ENCODE measurements at regions not wholly inside any gene's neighbourhood (a gene's known extent, or its start where the extent isn't known, plus 50 kb on each side); places are given as distances from the start of the nearest gene placed in this dataset.

DNA sequence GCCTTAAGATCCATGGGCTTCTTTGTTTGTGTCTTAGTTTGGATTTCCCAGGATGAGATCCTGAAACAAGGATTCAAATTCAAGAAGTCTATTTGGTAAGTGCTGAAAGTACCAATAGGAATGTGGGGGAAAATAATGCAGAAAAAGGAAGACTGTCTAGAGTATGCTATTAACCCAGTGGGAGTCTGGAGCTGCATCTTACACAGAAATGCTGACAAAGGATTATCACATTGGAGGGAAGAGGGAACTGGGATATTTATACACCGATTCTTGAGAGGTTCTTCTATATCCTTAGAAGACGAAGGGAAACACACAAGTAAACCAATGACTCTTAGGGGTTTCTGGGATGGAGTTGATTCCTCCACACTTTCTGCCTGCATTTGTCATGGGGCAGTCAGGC, 294.8 kb upstream of the FIGN start:
- no peak for DNase-seq (ENCODE audit: low read depth in 2 of 3, low spot score in 1 of 3)

DNA sequence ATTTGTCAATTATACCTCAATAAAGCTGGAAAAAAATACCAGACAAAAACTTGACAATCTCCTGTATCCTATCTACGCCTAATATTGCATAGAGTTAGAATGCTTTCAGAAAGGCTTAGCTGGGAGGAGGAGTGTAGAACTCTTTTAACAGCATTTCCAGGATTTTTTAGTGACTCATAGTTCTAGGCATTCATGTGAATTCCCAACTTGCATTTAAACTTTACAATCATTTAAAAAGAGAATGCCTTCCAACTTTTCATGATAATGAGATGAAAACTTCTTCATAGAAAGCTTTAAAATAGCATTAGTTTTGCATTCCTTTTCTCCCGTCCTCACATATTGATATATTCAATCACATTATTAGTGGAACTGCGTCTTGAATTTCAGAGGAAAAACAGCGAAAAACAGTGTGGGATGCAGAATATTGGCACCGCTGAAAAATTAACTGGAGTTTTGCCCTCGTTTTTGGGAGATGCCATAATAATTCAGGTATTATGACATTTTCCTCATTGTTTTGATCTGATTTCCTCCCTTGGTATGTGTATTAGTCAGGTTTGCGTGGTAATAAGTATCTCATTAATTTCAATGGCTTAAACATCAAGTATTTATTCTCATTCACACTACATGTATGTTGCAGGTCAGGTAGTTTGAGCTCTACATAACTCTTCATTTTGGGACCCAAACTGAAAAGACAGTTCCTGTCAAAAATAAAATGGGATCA, 293.2 kb upstream of the FIGN start:
- DNase-seq (ENCODE audit: low read depth in 2 of 3, low spot score in 1 of 3), result no peak

DNA sequence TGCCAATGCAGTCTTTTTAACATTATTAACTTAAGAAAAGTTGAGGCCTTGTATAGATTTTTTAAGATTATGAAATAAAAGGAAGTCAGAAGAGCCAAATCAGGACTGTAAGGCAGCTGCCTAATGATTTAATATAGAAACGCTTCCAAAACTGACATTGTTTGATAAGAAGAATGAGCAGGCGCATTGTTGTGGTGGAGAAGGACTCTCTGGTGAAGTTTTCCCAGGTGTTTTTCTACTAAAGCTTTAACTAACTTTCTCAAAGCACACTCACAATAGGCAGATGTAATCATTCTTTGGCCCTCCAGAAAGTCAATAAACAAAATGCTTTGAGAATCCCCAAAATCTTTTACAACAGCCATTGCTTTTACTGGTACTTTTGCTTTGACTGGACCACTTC, 288.6 kb upstream of the FIGN start:
- no peak for DNase-seq (ENCODE audit: low read depth in 2 of 3, low spot score in 1 of 3)

DNA sequence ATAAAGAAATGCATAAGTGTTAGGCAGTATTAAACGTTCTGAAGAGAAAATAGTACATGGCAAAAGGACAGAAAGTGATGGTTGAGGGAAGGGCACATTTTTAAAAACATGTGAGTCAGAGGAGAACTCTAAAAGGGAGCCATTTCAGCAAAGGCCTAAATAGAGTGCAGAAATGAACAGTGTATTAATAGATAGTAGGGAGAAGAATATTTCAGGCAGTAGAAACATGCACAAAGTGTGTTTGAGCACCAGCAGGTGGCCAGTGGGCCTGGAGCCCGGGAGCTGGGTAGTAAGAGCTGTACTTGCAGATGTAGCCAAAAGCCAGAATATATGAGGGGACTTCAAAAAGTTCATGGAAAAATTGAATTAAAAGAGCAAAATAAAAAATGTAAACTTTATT, 288.1 kb upstream of the FIGN start:
- DNase-seq (ENCODE audit: low read depth in 2 of 3, low spot score in 1 of 3), result no peak

DNA sequence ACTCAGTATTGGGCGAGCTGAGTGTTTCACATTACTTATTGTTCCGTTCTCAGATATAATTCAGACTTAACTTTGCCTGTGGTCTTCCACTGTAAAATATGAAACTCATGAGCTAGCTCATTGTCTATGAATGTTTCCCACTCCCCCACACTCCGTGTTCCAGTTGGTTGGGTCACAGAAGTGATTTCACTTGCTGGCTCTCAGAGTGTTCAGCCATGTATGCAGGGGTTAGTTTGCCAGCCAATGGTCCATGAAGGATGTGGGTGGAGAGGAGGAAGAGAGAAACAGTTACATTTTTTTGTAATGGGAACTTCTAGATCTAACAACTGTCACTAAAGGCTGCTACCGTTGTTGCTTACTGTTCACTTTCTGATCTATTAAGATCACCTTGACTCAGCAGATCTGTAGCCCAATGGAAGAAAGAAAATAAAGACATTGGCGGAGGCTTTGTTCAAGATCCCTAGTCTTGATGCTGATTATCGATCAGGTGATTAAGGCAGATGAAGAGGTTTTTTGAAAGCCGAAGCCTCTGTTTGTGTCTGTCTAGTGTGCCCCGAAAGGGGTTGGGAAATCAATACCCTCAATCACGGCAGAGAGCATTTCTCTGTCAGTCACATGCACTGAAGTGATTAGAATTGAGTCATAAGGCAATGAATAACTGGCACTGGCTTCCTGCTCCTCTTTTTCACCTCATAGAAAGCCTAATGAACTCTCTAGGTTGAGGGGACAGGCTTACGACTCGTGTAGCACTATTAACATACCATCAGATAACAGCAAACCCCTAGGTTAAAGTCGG, 279.7 kb upstream of the FIGN start:
- DNase-seq (ENCODE audit: low read depth in 2 of 3, low spot score in 1 of 3), result no peak

DNA sequence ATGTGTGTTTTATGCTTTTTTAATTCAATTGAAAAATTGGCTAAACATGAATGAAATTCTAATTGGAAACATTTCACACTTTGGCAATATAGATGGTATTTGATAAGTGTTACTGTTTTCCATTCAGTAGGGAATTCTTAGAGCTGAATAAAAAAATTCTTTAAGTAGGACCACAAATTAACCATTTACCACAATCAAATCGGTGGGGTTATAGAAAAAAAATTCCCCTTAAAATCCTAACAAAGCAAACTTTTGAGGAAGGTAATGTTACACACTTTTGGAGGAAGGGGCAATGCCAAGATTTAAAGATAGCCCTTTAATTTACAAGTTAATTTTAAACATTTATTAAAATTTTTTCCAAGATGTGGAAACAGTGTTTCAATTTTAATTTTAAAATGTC, 279.0 kb upstream of the FIGN start:
- DNase-seq (ENCODE audit: low read depth in 2 of 3, low spot score in 1 of 3), result no peak

DNA sequence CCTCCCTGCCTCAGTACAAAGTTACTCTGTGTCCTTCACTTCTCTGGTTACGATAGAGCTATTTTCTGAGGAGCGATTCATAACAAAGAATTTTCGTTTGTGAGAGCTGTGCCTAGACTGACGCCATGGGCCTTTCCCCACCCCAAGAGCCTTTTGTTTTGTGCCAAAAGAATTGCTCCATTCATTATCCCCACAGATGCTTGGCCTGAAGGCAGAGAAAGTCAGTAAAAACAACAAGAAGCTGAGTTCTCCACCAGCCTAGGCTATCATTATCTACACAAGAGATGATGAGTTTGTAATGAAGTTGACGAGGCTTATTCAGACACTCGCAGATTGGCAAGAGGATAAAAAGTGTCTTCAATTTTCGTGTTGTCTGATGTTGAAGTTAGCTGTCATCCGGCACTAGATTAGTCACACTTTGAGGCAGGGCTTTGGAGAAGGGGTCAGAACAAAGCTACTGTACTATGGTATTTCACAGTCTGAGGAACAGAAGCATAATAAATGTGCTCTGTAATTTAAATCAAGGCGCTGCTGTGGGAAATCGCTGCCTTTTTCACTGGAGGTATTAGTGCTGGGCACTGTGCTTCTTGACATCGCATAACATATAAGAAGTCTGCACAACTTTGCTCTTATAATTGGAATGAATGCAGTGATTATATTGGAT, 278.4 kb upstream of the FIGN start:
- DNase-seq (ENCODE audit: low read depth in 2 of 3, low spot score in 1 of 3), result no peak

DNA sequence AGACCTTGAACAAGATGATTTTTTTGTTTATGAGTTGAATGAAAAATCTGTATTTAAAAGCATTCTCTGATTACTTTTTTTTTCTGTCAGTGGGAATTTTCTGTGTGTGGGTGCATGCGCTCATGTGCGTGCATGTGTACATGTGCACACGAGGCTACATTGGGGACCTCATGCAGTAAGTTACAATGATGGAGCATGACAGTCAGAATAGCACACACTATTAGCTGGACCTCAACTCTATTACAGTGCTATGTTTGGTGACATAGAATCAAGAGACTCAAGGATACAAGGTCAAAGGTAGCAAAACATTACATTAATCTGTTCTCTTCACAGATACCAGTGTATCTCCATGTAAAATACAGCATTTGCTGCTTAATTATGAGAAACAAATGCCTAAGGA, 276.8 kb upstream of the FIGN start:
- no peak for DNase-seq (ENCODE audit: low read depth in 2 of 3, low spot score in 1 of 3)

DNA sequence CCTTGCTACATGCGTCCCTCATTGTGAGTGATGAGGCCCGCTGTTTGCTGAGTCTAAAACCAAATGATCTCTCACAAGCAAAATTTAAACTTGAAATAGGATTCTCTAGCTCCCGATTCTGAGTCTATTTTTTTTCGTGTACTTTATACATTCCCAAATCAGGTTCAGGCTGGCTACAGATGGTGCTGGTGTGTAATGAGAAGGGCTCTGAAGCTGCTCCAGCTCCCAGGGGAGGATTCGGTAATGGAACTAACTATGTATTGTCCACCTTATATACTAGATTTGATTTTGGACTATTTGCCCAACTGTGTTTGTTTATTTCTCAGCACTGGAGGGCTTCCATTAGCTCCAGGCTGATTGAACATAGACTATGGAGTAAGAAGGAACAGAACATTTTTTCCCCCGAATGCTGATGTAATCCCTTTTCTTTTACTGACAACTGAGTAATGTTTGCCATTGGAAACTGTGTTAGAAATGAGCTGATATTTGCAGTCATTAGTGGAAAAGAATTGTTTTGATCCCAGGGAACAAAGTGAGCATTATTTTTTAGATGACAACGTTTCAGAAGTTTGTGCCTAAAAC, 274.0 kb upstream of the FIGN start:
- DNase-seq (ENCODE audit: low read depth in 2 of 3, low spot score in 1 of 3), result no peak

DNA sequence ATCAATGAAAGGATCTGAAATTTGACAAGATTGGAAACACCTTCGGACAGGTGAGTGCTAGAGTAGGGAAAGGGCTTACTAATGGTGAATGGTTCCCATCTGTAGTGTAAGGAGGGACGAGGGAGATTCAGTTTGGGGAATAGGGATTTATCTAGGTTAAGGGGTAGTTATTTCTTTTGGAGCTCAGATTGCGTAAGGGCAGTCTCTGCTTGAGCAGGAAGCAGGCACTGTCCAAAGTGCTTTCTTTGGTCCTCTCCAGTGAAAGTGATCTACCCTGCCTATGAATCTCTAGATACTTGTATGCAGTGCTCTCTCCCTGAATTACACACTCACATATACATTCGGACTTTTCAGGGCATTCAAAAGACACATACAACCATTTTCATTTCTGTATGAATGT, 272.9 kb upstream of the FIGN start:
- no peak for DNase-seq (ENCODE audit: low read depth in 2 of 3, low spot score in 1 of 3)

DNA sequence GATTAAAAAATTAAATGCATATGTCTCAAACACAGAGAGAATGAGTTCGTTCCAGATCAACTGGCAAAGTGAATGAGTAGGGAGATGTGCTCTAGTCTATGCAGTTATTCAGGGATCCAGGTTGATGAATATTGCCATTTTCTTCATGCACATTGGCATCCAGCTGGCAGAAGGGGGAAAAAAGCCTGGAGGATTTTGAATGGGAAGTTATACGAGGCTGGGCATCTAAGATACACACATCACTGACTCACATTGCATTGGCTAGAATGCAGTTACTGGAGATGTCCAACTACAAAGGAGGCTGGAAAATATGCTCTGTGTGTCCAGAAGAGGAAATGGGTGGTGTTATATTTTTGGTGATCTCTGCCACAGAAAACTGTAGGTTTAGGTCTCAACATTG, 270.9 kb upstream of the FIGN start:
- no peak for DNase-seq (ENCODE audit: low read depth in 2 of 3, low spot score in 1 of 3)

DNA sequence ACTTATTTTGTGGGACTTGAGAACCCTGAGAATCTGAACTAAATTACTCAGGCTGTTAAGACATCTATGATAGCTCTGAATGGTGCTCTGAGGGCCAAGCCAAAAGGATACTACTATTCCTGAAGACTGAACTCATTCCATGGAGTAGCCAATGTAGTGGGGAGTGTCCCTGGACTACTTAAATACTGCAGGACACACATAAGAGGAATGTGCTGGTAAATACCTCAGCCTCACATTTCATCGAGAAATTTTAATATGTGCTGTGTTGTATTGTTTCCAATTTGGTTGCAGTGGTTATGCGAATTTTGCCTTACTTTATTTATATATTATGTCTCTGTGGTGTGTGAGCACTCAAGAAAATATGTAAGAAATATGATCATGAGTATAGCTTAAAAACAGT, 264.4 kb upstream of the FIGN start:
- DNase-seq (ENCODE audit: low read depth in 2 of 3, low spot score in 1 of 3), result no peak

DNA sequence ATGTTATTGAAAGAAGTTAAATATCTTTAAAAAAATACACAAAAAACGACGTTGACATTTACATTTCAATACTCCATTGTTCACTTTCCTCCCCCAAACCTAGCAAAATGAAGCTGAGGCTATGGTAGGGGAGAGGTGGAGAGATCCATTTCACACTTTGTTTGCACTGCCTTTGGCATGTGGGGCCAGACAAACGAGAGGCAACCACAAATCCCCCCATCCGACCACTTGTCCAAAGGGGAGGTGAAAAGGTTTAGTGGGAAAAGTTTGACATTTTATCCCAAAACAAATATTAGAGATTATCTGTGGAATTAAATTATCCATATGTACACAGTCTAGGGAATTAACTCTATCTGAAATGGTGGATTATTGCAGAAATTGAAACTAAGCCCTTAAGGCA, 261.7 kb upstream of the FIGN start:
- DNase-seq (ENCODE audit: low read depth in 2 of 3, low spot score in 1 of 3), result no peak

DNA sequence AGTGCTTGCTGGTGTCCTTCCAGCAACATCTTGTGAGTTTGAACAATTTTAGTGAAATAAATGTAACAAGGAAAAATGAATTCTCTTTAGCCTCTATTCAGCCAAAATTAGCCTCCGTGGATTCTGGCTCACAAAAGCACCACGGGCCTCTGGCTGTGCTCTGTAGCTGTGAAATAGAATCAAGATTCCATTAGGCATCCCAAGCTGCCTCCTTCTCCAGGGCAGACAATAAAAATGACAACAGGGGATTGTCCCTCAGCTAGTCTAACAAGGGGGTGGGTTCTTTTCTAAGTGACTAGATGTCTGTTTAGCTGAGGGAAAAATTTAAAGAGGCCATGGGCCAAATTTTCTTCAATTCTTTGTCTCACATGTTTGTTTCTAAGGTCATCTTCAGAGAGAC, 254.7 kb upstream of the FIGN start:
- no peak for DNase-seq (ENCODE audit: low read depth in 2 of 3, low spot score in 1 of 3)

DNA sequence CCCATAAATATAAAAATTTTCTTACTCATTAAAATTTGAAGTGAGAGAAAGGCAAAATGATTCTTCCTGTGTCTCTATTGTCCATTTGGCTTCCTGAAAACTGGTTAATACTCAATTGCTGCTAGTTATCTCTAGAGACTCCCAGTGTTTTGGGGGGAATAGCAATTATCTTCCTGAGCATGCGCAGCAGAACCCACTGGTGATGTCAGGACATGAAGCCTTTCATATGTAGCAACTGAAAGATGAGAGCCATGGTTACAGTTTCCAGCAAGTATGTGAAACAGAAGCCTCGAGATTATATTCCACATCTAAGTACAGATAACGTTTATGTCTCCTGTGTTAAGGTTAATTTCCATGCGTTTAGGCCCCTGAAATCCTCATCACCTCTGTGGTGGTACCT, 254.3 kb upstream of the FIGN start:
- no peak for DNase-seq (ENCODE audit: low read depth in 2 of 3, low spot score in 1 of 3)

DNA sequence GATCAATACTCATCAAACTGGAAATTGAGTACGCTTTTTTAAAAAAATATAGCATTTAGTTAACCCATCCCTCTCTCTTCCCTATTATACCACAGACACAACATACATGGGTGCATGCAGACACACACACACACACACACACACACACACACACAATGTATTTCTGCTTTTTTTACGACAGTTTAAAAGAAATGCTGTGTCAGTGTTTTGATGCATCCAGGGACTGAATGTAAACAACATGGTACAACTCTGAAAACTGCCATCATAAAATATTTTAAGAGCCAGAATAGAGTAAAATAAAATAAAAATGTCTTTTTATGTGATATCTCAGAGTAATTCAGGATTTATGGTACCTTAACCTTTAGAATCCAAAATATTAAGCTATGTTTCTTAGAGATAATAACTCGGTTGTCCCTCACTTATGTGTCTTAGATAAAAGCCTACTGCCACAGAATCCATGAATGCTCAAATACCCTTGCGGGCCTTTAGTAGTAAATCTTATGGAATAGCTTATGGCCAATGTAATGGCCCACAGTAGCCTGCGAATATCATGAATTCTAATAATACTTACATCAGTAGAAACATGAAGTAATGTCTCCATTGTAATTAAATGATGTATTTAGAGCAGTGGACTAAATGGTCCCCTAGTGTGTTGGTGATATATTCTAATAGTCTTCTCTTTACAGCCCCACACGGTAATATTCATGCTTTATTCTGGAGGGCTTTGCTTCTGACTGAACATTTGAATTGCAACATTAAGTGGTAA, 251.6 kb upstream of the FIGN start:
- no peak for DNase-seq (ENCODE audit: low read depth in 2 of 3, low spot score in 1 of 3)

DNA sequence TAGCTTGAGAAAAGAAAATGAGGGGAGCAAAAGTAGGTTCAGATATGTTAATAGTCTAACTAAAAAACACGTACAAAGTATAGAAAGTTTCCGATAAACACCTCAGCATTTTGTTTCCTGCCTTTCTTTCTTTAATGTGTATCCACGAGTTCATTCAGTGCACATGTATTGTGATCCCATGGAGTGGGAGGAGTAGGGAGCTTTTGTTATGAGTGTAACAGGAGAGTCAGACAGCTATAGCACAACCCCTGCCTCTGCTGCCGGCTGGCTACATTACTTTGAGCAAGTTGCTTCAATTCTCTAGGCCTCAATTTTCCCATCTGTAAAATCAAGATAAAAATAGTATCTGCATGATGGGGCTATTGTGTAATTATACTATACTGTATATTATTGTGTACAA, 249.2 kb upstream of the FIGN start:
- DNase-seq (ENCODE audit: low read depth in 2 of 3, low spot score in 1 of 3), result no peak

DNA sequence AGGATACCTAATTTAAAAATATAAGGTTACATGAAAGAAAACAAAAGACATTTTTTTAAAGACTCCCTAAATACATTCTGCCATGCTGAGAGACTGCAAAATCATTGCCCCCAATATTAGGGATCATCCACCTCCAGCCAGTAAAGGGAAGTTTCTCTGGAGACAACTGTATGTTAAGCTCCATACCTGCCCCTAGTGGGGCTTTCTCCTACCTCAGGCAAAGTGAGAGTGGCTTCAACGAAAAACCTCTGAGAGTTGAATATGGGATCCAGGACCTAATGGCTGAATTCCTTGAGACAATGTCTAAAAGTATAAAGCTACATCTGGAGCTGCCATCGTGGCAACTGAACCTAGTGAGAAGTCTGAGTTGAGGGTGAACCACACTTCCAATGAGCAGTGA, 248.1 kb upstream of the FIGN start:
- DNase-seq (ENCODE audit: low read depth in 2 of 3, low spot score in 1 of 3), result no peak

DNA sequence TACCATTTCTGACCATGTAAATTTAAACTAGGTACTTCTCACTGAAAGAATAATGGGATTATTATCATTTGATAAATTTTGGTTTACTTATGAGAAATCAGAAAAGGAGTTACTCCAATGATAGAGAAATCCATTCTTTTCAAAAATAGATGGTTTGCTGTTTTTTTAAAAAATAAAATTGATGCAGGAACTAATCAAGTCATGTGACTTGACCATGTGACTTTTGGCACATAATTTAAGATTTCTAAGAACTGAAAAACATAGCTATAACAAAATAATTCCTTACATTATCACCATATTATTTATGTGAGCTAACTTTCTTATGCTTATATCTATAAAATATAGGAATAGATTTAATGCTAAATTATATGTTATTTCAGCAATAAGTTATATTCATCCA, 247.1 kb upstream of the FIGN start:
- no peak for DNase-seq (ENCODE audit: low read depth in 2 of 3, low spot score in 1 of 3)

DNA sequence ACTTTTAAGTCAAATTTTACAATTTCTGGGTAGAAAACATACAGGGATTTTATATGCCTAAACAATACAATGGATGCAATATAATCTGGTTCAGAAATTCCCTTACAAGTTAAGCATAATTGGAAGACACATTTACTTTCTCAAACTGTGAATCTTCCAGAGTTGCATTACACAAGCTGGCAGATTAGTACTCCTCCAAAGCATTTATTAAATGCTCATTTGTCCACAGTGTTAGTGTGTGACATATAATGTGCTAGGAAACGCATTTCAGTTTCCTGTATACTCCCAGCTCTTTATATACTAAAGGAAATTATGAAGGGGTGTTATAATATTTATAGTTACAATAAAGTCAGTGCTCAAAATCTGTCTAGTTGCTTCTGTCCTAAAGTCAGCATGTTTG, 239.0 kb upstream of the FIGN start:
- no peak for DNase-seq (ENCODE audit: low read depth in 2 of 3, low spot score in 1 of 3)

DNA sequence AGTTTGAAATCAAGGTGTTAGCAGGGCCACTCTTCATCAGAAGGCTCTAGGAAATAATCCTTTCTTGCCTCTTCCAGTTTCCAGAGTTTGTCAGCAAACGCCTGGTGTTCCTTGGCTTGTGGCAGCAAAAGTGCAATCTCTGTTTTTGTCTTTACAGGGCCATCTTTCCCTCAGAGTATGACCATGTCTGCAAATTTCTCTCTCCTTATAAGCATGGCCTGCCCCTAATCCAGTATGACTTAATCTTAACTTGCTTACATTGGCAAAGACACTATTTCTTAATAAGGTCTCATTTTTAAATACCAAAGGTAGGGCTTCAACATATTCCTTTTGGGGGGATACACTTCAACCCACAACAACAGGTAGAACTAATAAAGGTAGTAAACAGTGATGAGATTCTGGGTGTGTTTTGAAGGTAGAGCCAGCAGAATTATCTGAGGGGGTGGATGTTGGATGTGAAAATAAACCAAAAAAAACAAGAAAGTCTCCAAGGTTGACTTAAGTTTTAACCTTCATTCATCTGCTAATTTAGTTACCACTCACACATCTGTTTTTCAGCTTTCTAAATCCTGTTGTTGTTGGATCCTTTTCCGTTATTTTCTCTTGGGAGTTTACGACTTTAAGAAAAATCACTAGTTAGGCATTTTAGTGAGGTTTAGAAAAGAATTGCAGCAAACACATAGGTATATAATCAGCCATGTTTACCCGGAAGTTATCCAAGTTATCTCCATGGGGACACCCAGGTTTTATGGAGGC, 234.4 kb upstream of the FIGN start:
- DNase-seq (ENCODE audit: low read depth in 2 of 3, low spot score in 1 of 3), result no peak

All from stimulated activated CD4-positive, alpha-beta T cell treated with anti-CD3 and anti-CD28 coated beads, Interleukin-12 subunit alpha, Interleukin-12 subunit beta, amount 100 ng/mL, for 48 hours (primary cell).